ENCODE measurements at regions not wholly inside any gene's neighbourhood (a gene's known extent, or its start where the extent isn't known, plus 50 kb on each side); places are given as distances from the start of the nearest gene placed in this dataset.

DNA sequence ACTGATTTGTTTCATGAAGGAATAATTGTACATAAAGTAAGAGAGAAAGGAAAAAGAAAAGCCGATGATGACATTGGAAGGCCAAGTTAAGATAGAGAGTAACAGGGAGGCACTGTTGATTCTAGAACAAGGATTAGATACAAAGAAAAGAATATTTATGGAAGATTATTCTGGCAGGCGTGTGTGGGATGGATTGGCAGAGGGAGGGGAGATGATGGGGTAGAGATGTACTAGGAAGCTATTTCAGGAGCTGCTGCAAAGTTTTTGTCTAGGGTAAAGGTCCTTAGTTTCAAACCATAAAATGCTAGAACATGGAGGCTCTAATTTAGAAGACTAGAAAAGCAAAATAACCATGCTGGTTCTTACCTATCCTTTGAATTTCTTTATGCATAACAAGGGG, 280.0 kb upstream of the LRRN1 start:
- TF ChIP-seq POLR2A (IDR thresholded peaks at IDR 0.05; ENCODE audit: low read depth, low read length) (no peak), TAF1 (IDR thresholded peaks at IDR 0.05; ENCODE audit: low read depth, low read length) (no peak)
